HEK293T (cell line): ENCODE measurements at regions not wholly inside any gene's neighbourhood (a gene's known extent, or its start where the extent isn't known, plus 50 kb on each side); places are given as distances from the start of the nearest gene placed in this dataset.

Experiments used
- ZNF384 ChIP-seq: fragments of 450-650 bp; IDR thresholded peaks from 2 replicates; pipeline ENCODE4 v1.6.1; 2016
- TF ChIP-seq, protein P1 (sequence below): fragments of 450-650 bp; IDR thresholded peaks from 2 replicates; pipeline ENCODE4 v1.6.1; 2016

DNA sequence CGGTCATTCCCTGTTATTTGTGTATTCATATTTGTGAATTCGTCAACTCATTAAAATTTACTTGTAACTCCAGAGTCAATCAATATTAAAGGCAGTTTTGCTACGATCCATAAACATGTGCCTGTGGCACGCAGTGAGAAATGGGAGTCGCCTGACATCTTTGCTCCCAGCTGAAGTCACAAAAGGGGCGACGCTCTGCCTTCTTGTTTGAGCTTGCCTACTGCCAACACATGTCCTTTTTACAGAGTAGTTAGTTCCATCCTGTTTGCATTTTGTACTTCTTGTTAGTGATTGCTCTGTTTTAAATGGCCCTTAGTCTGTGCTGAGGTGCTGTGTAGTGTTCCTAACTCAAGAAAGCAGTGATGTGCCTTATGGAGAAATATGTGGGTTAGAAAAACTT is 305.3 kb downstream of the ETS1 start:
- TF ChIP-seq, protein P1, sequence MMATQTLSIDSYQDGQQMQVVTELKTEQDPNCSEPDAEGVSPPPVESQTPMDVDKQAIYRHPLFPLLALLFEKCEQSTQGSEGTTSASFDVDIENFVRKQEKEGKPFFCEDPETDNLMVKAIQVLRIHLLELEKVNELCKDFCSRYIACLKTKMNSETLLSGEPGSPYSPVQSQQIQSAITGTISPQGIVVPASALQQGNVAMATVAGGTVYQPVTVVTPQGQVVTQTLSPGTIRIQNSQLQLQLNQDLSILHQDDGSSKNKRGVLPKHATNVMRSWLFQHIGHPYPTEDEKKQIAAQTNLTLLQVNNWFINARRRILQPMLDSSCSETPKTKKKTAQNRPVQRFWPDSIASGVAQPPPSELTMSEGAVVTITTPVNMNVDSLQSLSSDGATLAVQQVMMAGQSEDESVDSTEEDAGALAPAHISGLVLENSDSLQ: no peak
- no peak for TF ChIP-seq ZNF384
